ENCODE measurements at regions not wholly inside any gene's neighbourhood (a gene's known extent, or its start where the extent isn't known, plus 50 kb on each side); places are given as distances from the start of the nearest gene placed in this dataset.
A peak's percentile ranks its signal among the peaks of the same experiment; 100 is the strongest.
"Not testable (repeated sequence)": the region's sequence is repeated elsewhere in the genome, so short reads cannot be mapped to it uniquely, and the experiment has no call there.

GRCh38 chr4:53844133-53844532 lies 220.3 kb downstream of the CHIC2 start:
- ChIA-PET POLR2A (no interaction called here), CTCF (no interaction called here)
- H3K9me3 ChIP-seq (ENCODE audit: low read length) = no peaks in the 10 kb centered on the region
- no peak overlapping the region for H3K4me3 ChIP-seq (ENCODE audit: low read length)
- no peak overlapping the region for H3K4me3 Mint-ChIP-seq
- no peak for DNase-seq
- no peaks in the 10 kb centered on the region for H3K27me3 ChIP-seq (ENCODE audit: insufficient read depth, low read length, poor library complexity, severe bottlenecking)
- H3K27ac Mint-ChIP-seq = no peak overlapping the region
- H3K4me1 ChIP-seq (ENCODE audit: insufficient read depth, low read length) = no peaks in the 10 kb centered on the region
- H3K27ac ChIP-seq (ENCODE audit: low read depth, low read length) = no peak overlapping the region
- H3K36me3 Mint-ChIP-seq = no peaks in the 10 kb centered on the region
- peaks cover 0 to 6% of the 10 kb centered on the region in 2 donors for H3K27me3 Mint-ChIP-seq
- no peaks in the 10 kb centered on the region for H3K36me3 ChIP-seq (ENCODE audit: insufficient read depth, low read length)
- peaks cover 0 to 3% (median 0%) of the 10 kb centered on the region in 5 donors for H3K9me3 Mint-ChIP-seq
- H3K4me1 Mint-ChIP-seq = no peaks in the 10 kb centered on the region

GRCh38 chr4:53841711-53842110 lies 222.7 kb downstream of the CHIC2 start:
- DNase-seq = no peak

GRCh38 chr4:53840643-53841042 lies 223.8 kb downstream of the CHIC2 start:
- Histone ChIP-seq H3K27ac (ENCODE audit: low read depth, low read length) (no peak overlapping the region), H3K9me3 (ENCODE audit: low read length) (no peaks in the 10 kb centered on the region), H3K4me1 (ENCODE audit: insufficient read depth, low read length) (no peaks in the 10 kb centered on the region), H3K36me3 (ENCODE audit: insufficient read depth, low read length) (no peaks in the 10 kb centered on the region), H3K27me3 (ENCODE audit: insufficient read depth, low read length, poor library complexity, severe bottlenecking) (no peaks in the 10 kb centered on the region), H3K4me3 (ENCODE audit: low read length) (no peak overlapping the region)
- Mint-ChIP-seq H3K27me3 (peaks cover 2 to 6% of the 10 kb centered on the region in 2 donors), H3K36me3 (peaks cover 0 to 5% (median 0%) of the 10 kb centered on the region in 3 donors), H3K4me1 (no peaks in the 10 kb centered on the region), H3K27ac (peak overlapping the region in 1 of 8 donors; percentile 6), H3K4me3 (no peak overlapping the region), H3K9me3 (peaks cover 4 to 19% (median 12%) of the 10 kb centered on the region in 5 donors)
- DNase-seq = no peak
- ChIA-PET CTCF (no interaction called here), POLR2A (no interaction called here)

More at GRCh38 chr4:53841711-53842110, 222.7 kb downstream of the CHIC2 start:
- Histone ChIP-seq H3K27ac (ENCODE audit: low read depth, low read length) (no peak overlapping the region), H3K36me3 (ENCODE audit: insufficient read depth, low read length) (no peaks in the 10 kb centered on the region), H3K27me3 (ENCODE audit: insufficient read depth, low read length, poor library complexity, severe bottlenecking) (no peaks in the 10 kb centered on the region), H3K4me1 (ENCODE audit: insufficient read depth, low read length) (no peaks in the 10 kb centered on the region), H3K4me3 (ENCODE audit: low read length) (no peak overlapping the region), H3K9me3 (ENCODE audit: low read length) (no peaks in the 10 kb centered on the region)
- Mint-ChIP-seq H3K9me3 (peaks cover 4 to 16% (median 12%) of the 10 kb centered on the region in 5 donors), H3K27me3 (peaks cover 2 to 6% of the 10 kb centered on the region in 2 donors), H3K36me3 (peaks cover 0 to 5% (median 0%) of the 10 kb centered on the region in 3 donors), H3K4me1 (no peaks in the 10 kb centered on the region), H3K4me3 (no peak overlapping the region), H3K27ac (no peak overlapping the region)
- ChIA-PET POLR2A (no interaction called here), CTCF (no interaction called here)

- H3K27ac ChIP-seq (ENCODE audit: low read depth, low read length); POLR2A ChIA-PET; DNase-seq; H3K27me3 ChIP-seq (ENCODE audit: insufficient read depth, low read length, poor library complexity, severe bottlenecking); H3K36me3 ChIP-seq (ENCODE audit: insufficient read depth, low read length); H3K4me1 ChIP-seq (ENCODE audit: insufficient read depth, low read length); H3K4me1 Mint-ChIP-seq; H3K27ac Mint-ChIP-seq; H3K9me3 ChIP-seq (ENCODE audit: low read length); H3K4me3 Mint-ChIP-seq; CTCF ChIA-PET; H3K4me3 ChIP-seq (ENCODE audit: low read length): not testable (repeated sequence)
- Mint-ChIP-seq H3K9me3 (peaks cover 17 to 37% (median 23%) of the 10 kb centered on the region in 5 donors), H3K27me3 (peaks cover 13 to 17% of the 10 kb centered on the region in 2 donors), H3K36me3 (peaks cover 0 to 12% (median 0%) of the 10 kb centered on the region in 3 donors)
These were observed 231.0 kb downstream of the CHIC2 start for GRCh38 chr4:53833302-53834003.

- no peak overlapping the region for H3K4me3 ChIP-seq (ENCODE audit: low read length)
- POLR2A ChIA-PET = no interaction called here
- peaks cover 13 to 38% (median 19%) of the 10 kb centered on the region in 5 donors for H3K9me3 Mint-ChIP-seq
- no peaks in the 10 kb centered on the region for H3K4me1 ChIP-seq (ENCODE audit: insufficient read depth, low read length)
- H3K27ac Mint-ChIP-seq = no peak overlapping the region
- no peak for DNase-seq
- H3K4me3 Mint-ChIP-seq = no peak overlapping the region
- peaks cover 0 to 12% (median 0%) of the 10 kb centered on the region in 3 donors for H3K36me3 Mint-ChIP-seq
- H3K27me3 Mint-ChIP-seq = peaks cover 12 to 17% of the 10 kb centered on the region in 2 donors
- CTCF ChIA-PET = no interaction called here
- H3K36me3 ChIP-seq (ENCODE audit: insufficient read depth, low read length) = no peaks in the 10 kb centered on the region
- H3K27me3 ChIP-seq (ENCODE audit: insufficient read depth, low read length, poor library complexity, severe bottlenecking) = no peaks in the 10 kb centered on the region
- no peaks in the 10 kb centered on the region for H3K9me3 ChIP-seq (ENCODE audit: low read length)
- H3K4me1 Mint-ChIP-seq = no peaks in the 10 kb centered on the region
- H3K27ac ChIP-seq (ENCODE audit: low read depth, low read length) = no peak overlapping the region
These were observed 231.9 kb downstream of the CHIC2 start for GRCh38 chr4:53832549-53832948.

- DNase-seq = no peak
- Mint-ChIP-seq H3K36me3 (peaks cover 0 to 7% (median 0%) of the 10 kb centered on the region in 3 donors), H3K27me3 (peaks cover 12 to 17% of the 10 kb centered on the region in 2 donors), H3K4me3 (no peak overlapping the region), H3K9me3 (peaks cover 12 to 32% (median 19%) of the 10 kb centered on the region in 5 donors), H3K27ac (no peak overlapping the region), H3K4me1 (no peaks in the 10 kb centered on the region)
- Histone ChIP-seq H3K36me3 (ENCODE audit: insufficient read depth, low read length) (no peaks in the 10 kb centered on the region), H3K4me3 (ENCODE audit: low read length) (no peak overlapping the region), H3K27ac (ENCODE audit: low read depth, low read length) (no peak overlapping the region), H3K9me3 (ENCODE audit: low read length) (no peaks in the 10 kb centered on the region), H3K27me3 (ENCODE audit: insufficient read depth, low read length, poor library complexity, severe bottlenecking) (no peaks in the 10 kb centered on the region), H3K4me1 (ENCODE audit: insufficient read depth, low read length) (no peaks in the 10 kb centered on the region)
- POLR2A ChIA-PET = no interaction called here
- CTCF ChIA-PET = no interaction called here
These were observed 233.9 kb downstream of the CHIC2 start for GRCh38 chr4:53830511-53830910.

GRCh38 chr4:53821179-53821851 lies 230.0 kb upstream of the LNX1 start:
- Mint-ChIP-seq H3K27me3 (no peaks in the 10 kb centered on the region), H3K36me3 (no peaks in the 10 kb centered on the region), H3K4me1 (no peaks in the 10 kb centered on the region), H3K9me3 (peaks cover 0 to 7% (median 2%) of the 10 kb centered on the region in 5 donors), H3K4me3 (peak overlapping the region in 1 of 7 donors; percentile 13), H3K27ac (no peak overlapping the region)
- H3K27ac ChIP-seq (ENCODE audit: low read depth, low read length) = no peak overlapping the region
- no peaks in the 10 kb centered on the region for H3K27me3 ChIP-seq (ENCODE audit: insufficient read depth, low read length, poor library complexity, severe bottlenecking)
- POLR2A ChIA-PET = no interaction called here
- CTCF ChIA-PET = no interaction called here
- no peaks in the 10 kb centered on the region for H3K9me3 ChIP-seq (ENCODE audit: low read length)
- no peak overlapping the region for H3K4me3 ChIP-seq (ENCODE audit: low read length)
- no peak for DNase-seq
- no peaks in the 10 kb centered on the region for H3K36me3 ChIP-seq (ENCODE audit: insufficient read depth, low read length)
- H3K4me1 ChIP-seq (ENCODE audit: insufficient read depth, low read length) = no peaks in the 10 kb centered on the region

- H3K4me1 ChIP-seq (ENCODE audit: insufficient read depth, low read length) = no peaks in the 10 kb centered on the region
- CTCF ChIA-PET = no interaction called here
- H3K4me3 Mint-ChIP-seq = no peak overlapping the region
These were observed 226.8 kb upstream of the LNX1 start for GRCh38 chr4:53818104-53818503.

More at GRCh38 chr4:53818104-53818503, 226.8 kb upstream of the LNX1 start:
- Mint-ChIP-seq H3K4me1 (no peaks in the 10 kb centered on the region), H3K36me3 (no peaks in the 10 kb centered on the region), H3K9me3 (peaks cover 0 to 3% (median 0%) of the 10 kb centered on the region in 5 donors), H3K27me3 (peaks cover 2 to 8% of the 10 kb centered on the region in 2 donors), H3K27ac (no peak overlapping the region)
- POLR2A ChIA-PET = no interaction called here
- Histone ChIP-seq H3K4me3 (ENCODE audit: low read length) (no peak overlapping the region), H3K27ac (ENCODE audit: low read depth, low read length) (no peak overlapping the region), H3K9me3 (ENCODE audit: low read length) (no peaks in the 10 kb centered on the region), H3K27me3 (ENCODE audit: insufficient read depth, low read length, poor library complexity, severe bottlenecking) (no peaks in the 10 kb centered on the region), H3K36me3 (ENCODE audit: insufficient read depth, low read length) (no peaks in the 10 kb centered on the region)
- DNase-seq = no peak
